GM21528 (cell line): ENCODE measurements at regions not wholly inside any gene's neighbourhood (a gene's known extent, or its start where the extent isn't known, plus 50 kb on each side); places are given as distances from the start of the nearest gene placed in this dataset.
"Not testable (repeated sequence)": the region's sequence is repeated elsewhere in the genome, so short reads cannot be mapped to it uniquely, and the experiment has no call there.

Source experiments
- ATAC-seq: cut with Tn5 transposase; IDR thresholded peaks from one replicate; pipeline ENCODE4 v1.9.1; 2021; ENCODE audit warnings: mild to moderate bottlenecking, moderate library complexity; ENCODE audit not compliant: unreplicated experiment, low FRiP score

- no peak for ATAC-seq
Measured at GRCh38 chr10:44723619-44724325, 187.4 kb upstream of the TMEM72 start.

- ATAC-seq, result no peak
Measured at GRCh38 chr10:44724415-44725174, 186.5 kb upstream of the TMEM72 start.

- ATAC-seq, result peak; percentile 57
Measured at GRCh38 chr10:44725404-44725803, 185.7 kb upstream of the TMEM72 start.

GRCh38 chr10:44731283-44731682 is 179.9 kb upstream of the TMEM72 start:
- no peak for ATAC-seq

GRCh38 chr10:44733501-44734488 is 177.3 kb upstream of the TMEM72 start:
- no peak for ATAC-seq

- ATAC-seq, result no peak
Measured at GRCh38 chr10:44742248-44742647, 168.9 kb upstream of the TMEM72 start.

- ATAC-seq, result no peak
Measured at GRCh38 chr10:44743535-44743934, 167.6 kb upstream of the TMEM72 start.

GRCh38 chr10:44745920-44746319 is 165.2 kb upstream of the TMEM72 start:
- ATAC-seq, result no peak

GRCh38 chr10:44747593-44748172 is 163.5 kb upstream of the TMEM72 start:
- no peak for ATAC-seq

- ATAC-seq, result no peak
Measured at GRCh38 chr10:44749151-44749550, 162.0 kb upstream of the TMEM72 start.

- ATAC-seq, result no peak
Measured at GRCh38 chr10:44752451-44753441, 158.4 kb upstream of the TMEM72 start.

- ATAC-seq, result not testable (repeated sequence)
Measured at GRCh38 chr10:44754355-44754754, 156.8 kb upstream of the TMEM72 start.

- no peak for ATAC-seq
Measured at GRCh38 chr10:44755481-44755880, 155.7 kb upstream of the TMEM72 start.

- ATAC-seq, result no peak
Measured at GRCh38 chr10:44756216-44756615, 154.9 kb upstream of the TMEM72 start.

- no peak for ATAC-seq
Measured at GRCh38 chr10:44757551-44758205, 153.5 kb upstream of the TMEM72 start.

- no peak for ATAC-seq
Measured at GRCh38 chr10:44759122-44759521, 152.0 kb upstream of the TMEM72 start.

- ATAC-seq, result no peak
Measured at GRCh38 chr10:44760513-44760912, 150.6 kb upstream of the TMEM72 start.

- no peak for ATAC-seq
Measured at GRCh38 chr10:44761076-44761475, 150.1 kb upstream of the TMEM72 start.

- no peak for ATAC-seq
Measured at GRCh38 chr10:44763331-44763730, 147.8 kb upstream of the TMEM72 start.
